ENCODE measurements at regions not wholly inside any gene's neighbourhood (a gene's known extent, or its start where the extent isn't known, plus 50 kb on each side); places are given as distances from the start of the nearest gene placed in this dataset.

- Histone ChIP-seq H3K4me1 (ENCODE audit: insufficient read depth, poor library complexity, severe bottlenecking) (peaks cover 7% of the 10 kb centered on the region), H3K36me3 (ENCODE audit: low read depth) (no peaks in the 10 kb centered on the region), H3K4me3 (ENCODE audit: severe bottlenecking) (no peak overlapping the region), H3K9me3 (ENCODE audit: severe bottlenecking) (no peaks in the 10 kb centered on the region), H3K27me3 (ENCODE audit: insufficient read depth, poor library complexity, severe bottlenecking) (no peaks in the 10 kb centered on the region), H3K27ac (ENCODE audit: poor library complexity, severe bottlenecking) (no peak overlapping the region)
- TF ChIP-seq CTCF (IDR thresholded peaks at IDR 0.05; ENCODE audit: poor library complexity, severe bottlenecking), result no peak
- DNase-seq (ENCODE audit: low spot score) (no peak), ATAC-seq (ENCODE audit: low read depth) (no peak)
Observed at GRCh38 chr5:93791518-93791972, 50.1 kb upstream of the POU5F2 start.

All from RWPE2 (cell line).